SKM-1 treated with dmso at 0.1 percent for 144 hours (cell line): ENCODE measurements at regions not wholly inside any gene's neighbourhood (a gene's known extent, or its start where the extent isn't known, plus 50 kb on each side); places are given as distances from the start of the nearest gene placed in this dataset.
"Not testable (repeated sequence)": the region's sequence is repeated elsewhere in the genome, so short reads cannot be mapped to it uniquely, and the experiment has no call there.

ENCODE experiments used
- DNase-seq: peaks from one replicate; lab custom pipeline; 2025; ENCODE audit not compliant: unreplicated experiment; lab: John Stamatoyannopoulos, UW

GRCh38 chr4:3865986-3866812 lies 100.0 kb downstream of the ADRA2C start:
- DNase-seq = no peak

GRCh38 chr4:3866813-3867129 lies 100.6 kb downstream of the ADRA2C start:
- DNase-seq = no peak

GRCh38 chr4:3867403-3868100 lies 101.4 kb downstream of the ADRA2C start:
- DNase-seq = no peak

GRCh38 chr4:3868211-3869173 lies 102.3 kb downstream of the ADRA2C start:
- DNase-seq = no peak

GRCh38 chr4:3869174-3869572 lies 103.0 kb downstream of the ADRA2C start:
- DNase-seq = no peak

GRCh38 chr4:3869661-3870566 lies 103.7 kb downstream of the ADRA2C start:
- DNase-seq = no peak

- DNase-seq = no peak
These were observed 104.4 kb downstream of the ADRA2C start for GRCh38 chr4:3870567-3870962.

- DNase-seq = no peak
These were observed 105.1 kb downstream of the ADRA2C start for GRCh38 chr4:3871181-3871852.

GRCh38 chr4:3871881-3872833 lies 106.0 kb downstream of the ADRA2C start:
- no peak for DNase-seq

GRCh38 chr4:3872834-3873313 lies 106.7 kb downstream of the ADRA2C start:
- no peak for DNase-seq

GRCh38 chr4:3873408-3874027 lies 107.3 kb downstream of the ADRA2C start:
- DNase-seq = no peak

GRCh38 chr4:3874028-3874415 lies 107.8 kb downstream of the ADRA2C start:
- DNase-seq = no peak

GRCh38 chr4:3874525-3875110 lies 108.4 kb downstream of the ADRA2C start:
- DNase-seq = no peak

GRCh38 chr4:3875466-3875865 lies 109.3 kb downstream of the ADRA2C start:
- DNase-seq = no peak

GRCh38 chr4:3876057-3876845 lies 110.1 kb downstream of the ADRA2C start:
- not testable (repeated sequence) for DNase-seq

- DNase-seq = no peak
These were observed 111.1 kb downstream of the ADRA2C start for GRCh38 chr4:3877236-3877635.

GRCh38 chr4:3877868-3878267 lies 111.7 kb downstream of the ADRA2C start:
- no peak for DNase-seq
